H1 (cell line): ENCODE measurements at regions not wholly inside any gene's neighbourhood (a gene's known extent, or its start where the extent isn't known, plus 50 kb on each side); places are given as distances from the start of the nearest gene placed in this dataset.

Source experiments
- TF ChIP-seq, protein P1 (sequence below), 3 experiments: IDR thresholded peaks; 1 replicate in 2 of 3; 2 replicates in 1 of 3; pipeline versions ENCODE4 v1.5.1 to v1.6.1; 2011; ENCODE audit warnings: low read length in 3 of 3, mild to moderate bottlenecking in 3 of 3, inconsistent platforms in 2 of 3, low read depth in 1 of 3, moderate library complexity in 1 of 3; ENCODE audit not compliant: insufficient read depth in 1 of 3; ENCODE audit errors: control extremely low read depth in 1 of 3

- TF ChIP-seq, protein P1, sequence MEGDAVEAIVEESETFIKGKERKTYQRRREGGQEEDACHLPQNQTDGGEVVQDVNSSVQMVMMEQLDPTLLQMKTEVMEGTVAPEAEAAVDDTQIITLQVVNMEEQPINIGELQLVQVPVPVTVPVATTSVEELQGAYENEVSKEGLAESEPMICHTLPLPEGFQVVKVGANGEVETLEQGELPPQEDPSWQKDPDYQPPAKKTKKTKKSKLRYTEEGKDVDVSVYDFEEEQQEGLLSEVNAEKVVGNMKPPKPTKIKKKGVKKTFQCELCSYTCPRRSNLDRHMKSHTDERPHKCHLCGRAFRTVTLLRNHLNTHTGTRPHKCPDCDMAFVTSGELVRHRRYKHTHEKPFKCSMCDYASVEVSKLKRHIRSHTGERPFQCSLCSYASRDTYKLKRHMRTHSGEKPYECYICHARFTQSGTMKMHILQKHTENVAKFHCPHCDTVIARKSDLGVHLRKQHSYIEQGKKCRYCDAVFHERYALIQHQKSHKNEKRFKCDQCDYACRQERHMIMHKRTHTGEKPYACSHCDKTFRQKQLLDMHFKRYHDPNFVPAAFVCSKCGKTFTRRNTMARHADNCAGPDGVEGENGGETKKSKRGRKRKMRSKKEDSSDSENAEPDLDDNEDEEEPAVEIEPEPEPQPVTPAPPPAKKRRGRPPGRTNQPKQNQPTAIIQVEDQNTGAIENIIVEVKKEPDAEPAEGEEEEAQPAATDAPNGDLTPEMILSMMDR (IDR thresholded peaks at IDR 0.05; ENCODE audit: control extremely low read depth in 1 of 3, insufficient read depth in 1 of 3, low read depth in 1 of 3, low read length in 3 of 3) = no peak
- TF ChIP-seq, all 59 proteins: peak for 0
Measured at GRCh38 chr12:75856235-75856634, 175.3 kb downstream of the PHLDA1 start (continued).
